ENCODE measurements at regions not wholly inside any gene's neighbourhood (a gene's known extent, or its start where the extent isn't known, plus 50 kb on each side); places are given as distances from the start of the nearest gene placed in this dataset.

DNA sequence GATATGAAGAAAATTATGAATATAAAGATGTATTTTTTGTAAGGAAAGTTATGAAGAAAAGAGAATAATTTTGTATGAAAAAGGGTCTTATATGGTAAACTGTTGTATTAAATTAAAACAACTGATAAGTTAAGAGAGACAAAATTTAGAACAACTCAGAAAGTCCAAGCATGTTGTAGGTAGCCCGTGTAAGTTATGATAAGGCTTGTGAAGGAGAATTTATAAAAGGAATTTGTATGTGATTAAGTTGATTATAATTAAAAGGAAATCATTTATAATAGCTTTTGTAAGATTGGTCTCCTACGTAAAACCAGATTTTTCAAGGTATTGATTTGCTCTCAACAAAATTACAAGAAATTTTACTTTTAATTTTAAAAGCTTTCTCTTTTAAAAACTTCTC is 1579.3 kb downstream of the HACE1 start:
- no peak for TF ChIP-seq POLR2A (IDR thresholded peaks at IDR 0.05; ENCODE audit: low read length)
- TF ChIP-seq GATA1 (IDR thresholded peaks at IDR 0.05; ENCODE audit: low read depth, low read length) = no peak
